BJ (cell line): ENCODE measurements at regions not wholly inside any gene's neighbourhood (a gene's known extent, or its start where the extent isn't known, plus 50 kb on each side); places are given as distances from the start of the nearest gene placed in this dataset.
"Not testable (repeated sequence)": the region's sequence is repeated elsewhere in the genome, so short reads cannot be mapped to it uniquely, and the experiment has no call there.

Experiments used
- CTCF ChIA-PET: fragments of 350-600 bp; formaldehyde crosslinking; extraction: SDS; loops from one replicate; lab custom pipeline; 2021; ENCODE audit warnings: antibody characterized with exemption, inconsistent platforms; lab: Yijun Ruan, JAX
- POLR2A ChIA-PET: fragments of 300-600 bp; sonication (Branson Sonifier 250); formaldehyde crosslinking; extraction: SDS; loops from one replicate; lab custom pipeline; 2021; ENCODE audit warnings: antibody characterized with exemption; lab: Charles Lee
- DNase-seq: peaks from one replicate; pipeline ENCODE4 v3.0.0-alpha.2; 2011; ENCODE audit warnings: low read depth
- H3K27me3 ChIP-seq: 2 replicates; pipeline ENCODE4 v1.6.0; 2011; ENCODE audit warnings: low read length; ENCODE audit not compliant: control insufficient read depth, insufficient read depth
- H3K36me3 ChIP-seq: 2 replicates; pipeline ENCODE4 v1.5.1; 2011; ENCODE audit warnings: low read length; ENCODE audit not compliant: control insufficient read depth, insufficient read depth
- H3K4me3 ChIP-seq: 2 replicates; pipeline ENCODE4 v1.5.1; 2011; ENCODE audit warnings: low read depth, mild to moderate bottlenecking, control low read depth, low read length

GRCh38 chr22:11932212-11932611 lies 3595.8 kb upstream of the OR11H1 start:
- H3K27me3 ChIP-seq, H3K36me3 ChIP-seq, DNase-seq, CTCF ChIA-PET, POLR2A ChIA-PET, H3K4me3 ChIP-seq: not testable (repeated sequence)

GRCh38 chr22:11967915-11968616 lies 3559.9 kb upstream of the OR11H1 start:
- DNase-seq, H3K4me3 ChIP-seq, H3K27me3 ChIP-seq, POLR2A ChIA-PET, CTCF ChIA-PET, H3K36me3 ChIP-seq: not testable (repeated sequence)

- POLR2A ChIA-PET, H3K36me3 ChIP-seq, H3K27me3 ChIP-seq, CTCF ChIA-PET, DNase-seq: not testable (repeated sequence)
- peak overlapping the region; percentile 18; the same call in 1 of the 2 replicates for H3K4me3 ChIP-seq
Observed at GRCh38 chr22:11973856-11974255, 3554.1 kb upstream of the OR11H1 start.
